Panc1 (cell line): ENCODE measurements at regions not wholly inside any gene's neighbourhood (a gene's known extent, or its start where the extent isn't known, plus 50 kb on each side); places are given as distances from the start of the nearest gene placed in this dataset.

Experiments used
- ATAC-seq: fragments of 200-7000 bp; cut with Tn5 transposase; 2 replicates; pipeline ENCODE4 v1.9.1; 2020; ENCODE audit warnings: mild to moderate bottlenecking, moderate library complexity
- BruUV-seq: library from RNA; stranded (reverse); fragments of 400-500 nt; replicated peaks from 2 replicates; lab custom pipeline; 2021; lab: Mats Ljungman, UMichigan
- CTCF ChIA-PET: fragments of 300-600 bp; sonication (Branson Sonifier 250); formaldehyde crosslinking; loops from one replicate; lab custom pipeline; 2022; ENCODE audit warnings: antibody characterized with exemption; lab: Charles Lee
- POLR2A ChIA-PET: fragments of 300-600 bp; sonication (Branson Sonifier 250); formaldehyde crosslinking; loops from one replicate; lab custom pipeline; 2022; ENCODE audit warnings: antibody characterized with exemption; lab: Charles Lee
- DNase-seq: peaks from one replicate; pipeline ENCODE4 v3.0.0-alpha.2; 2010; ENCODE audit warnings: low read depth, low spot score
- H3K27ac ChIP-seq: 2 replicates; pipeline ENCODE4 v1.5.1; 2011; ENCODE audit warnings: mild to moderate bottlenecking, low read length, inconsistent platforms
- H3K27me3 ChIP-seq: fragments of 200-500 bp; sonication (Bioruptor generic); 2 replicates; pipeline ENCODE4 v1.6.0; 2014; ENCODE audit warnings: low read length, inconsistent platforms; ENCODE audit not compliant: control insufficient read depth, insufficient read depth
- H3K36me3 ChIP-seq: fragments of 200-500 bp; sonication (Bioruptor generic); 2 replicates; pipeline ENCODE4 v1.5.1; 2014; ENCODE audit warnings: inconsistent platforms, mild to moderate bottlenecking, low read length, moderate library complexity; ENCODE audit not compliant: control insufficient read depth, insufficient read depth
- H3K4me1 ChIP-seq: 2 replicates; pipeline ENCODE4 v1.5.1; 2011; ENCODE audit warnings: inconsistent platforms, mild to moderate bottlenecking, low read length, moderate library complexity; ENCODE audit not compliant: control insufficient read depth, insufficient read depth
- H3K4me3 ChIP-seq, 2 experiments: 2 replicates each; pipeline ENCODE4 v1.5.1; 2011 to 2012; ENCODE audit warnings: low read depth in 2 of 2, low read length in 2 of 2, mild to moderate bottlenecking in 2 of 2, inconsistent platforms in 1 of 2, moderate library complexity in 1 of 2
- H3K9me3 ChIP-seq: fragments of 200-500 bp; sonication (Bioruptor generic); 2 replicates; pipeline ENCODE4 v1.5.1; 2014; ENCODE audit warnings: low read depth, mild to moderate bottlenecking, inconsistent platforms, low read length, moderate library complexity; ENCODE audit not compliant: control insufficient read depth, insufficient read depth
- CTCF ChIP-seq: fragments of 450-650 bp; IDR thresholded peaks from 2 replicates; pipeline ENCODE4 v1.5.1; 2017; ENCODE audit warnings: mild to moderate bottlenecking
- POLR2AphosphoS5 ChIP-seq: IDR thresholded peaks from 2 replicates; pipeline ENCODE4 v1.6.1; 2012; ENCODE audit warnings: mild to moderate bottlenecking, low read depth, low read length, moderate library complexity
- REST ChIP-seq, 2 experiments: IDR thresholded peaks; 2 replicates each; pipeline ENCODE4 v1.6.1; 2011 to 2012; ENCODE audit warnings: low read depth in 2 of 2, control low read depth in 1 of 2, low read length in 1 of 2, mild to moderate bottlenecking in 1 of 2, moderate library complexity in 1 of 2; ENCODE audit not compliant: insufficient read depth in 1 of 2
- SIN3A ChIP-seq: IDR thresholded peaks from 2 replicates; pipeline ENCODE4 v1.6.1; 2012; ENCODE audit warnings: low read depth, mild to moderate bottlenecking, low read length, moderate library complexity, borderline replicate concordance; ENCODE audit not compliant: insufficient read depth
- TCF7L2 ChIP-seq: IDR thresholded peaks from 2 replicates; pipeline ENCODE4 v1.6.1; 2011; ENCODE audit warnings: mild to moderate bottlenecking, low read depth, low read length, inconsistent platforms
- in situ Hi-C: cut with HindIII; loops from 2 replicates; pipeline ENCODE4 v1.10.0; 2016; ENCODE audit warnings: low sequenced_read_pairs, low pct_unique_long_range_greater_than_20kb
- intact Hi-C: fragments of 100-400 bp; cut with micrococcal nuclease; formaldehyde crosslinking; loops from one replicate; pipeline ENCODE4 v1.10.0; 2022; ENCODE audit not compliant: unreplicated experiment

DNA sequence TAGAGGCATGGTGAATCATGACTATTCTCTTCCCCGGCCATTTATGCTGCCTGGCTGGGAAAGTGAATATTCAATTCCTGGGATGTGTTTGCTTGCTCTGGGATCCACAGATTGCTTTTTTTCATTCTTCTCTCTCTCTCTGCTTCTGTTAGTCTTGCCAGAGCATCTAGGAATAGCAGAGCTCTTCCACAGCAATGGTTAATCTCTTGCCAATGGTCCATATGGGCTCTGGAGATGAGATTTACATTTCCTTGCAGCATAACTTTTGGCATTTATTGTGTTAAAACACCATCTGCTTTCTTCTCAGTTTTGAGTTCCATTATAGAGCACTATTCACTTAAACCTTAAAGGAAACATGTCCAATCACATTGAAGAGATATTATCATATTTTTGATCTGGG lies 59.2 kb upstream of the GUCY1A1 start:
- ATAC-seq (no peak), DNase-seq (no peak)
- Histone ChIP-seq H3K4me1 (no peaks in the 10 kb centered on the region), H3K9me3 (no peaks in the 10 kb centered on the region), H3K36me3 (no peaks in the 10 kb centered on the region), H3K4me3 (no peak overlapping the region), H3K27ac (no peak overlapping the region), H3K27me3 (no peaks in the 10 kb centered on the region)
- POLR2A ChIA-PET: no interaction called here
- in situ Hi-C loops (no loop called here), intact Hi-C loops (no loop called here)
- CTCF ChIA-PET: no interaction called here
- TF ChIP-seq POLR2AphosphoS5 (no peak), TCF7L2 (no peak), SIN3A (no peak), CTCF (no peak), REST (IDR thresholded peaks at IDR 0.05; ENCODE audit: insufficient read depth in 1 of 2, low read depth in 2 of 2, low read length in 1 of 2) (no peak)
- no TSS peak for BruUV-seq

GRCh38 chr4:155604718-155605626 lies 61.7 kb upstream of the GUCY1A1 start:
- H3K27ac ChIP-seq: no peak overlapping the region
- ATAC-seq (no peak), DNase-seq (no peak)
- intact Hi-C loops: no loop called here
- no peaks in the 10 kb centered on the region for H3K27me3 ChIP-seq
- BruUV-seq: no TSS peak
- H3K36me3 ChIP-seq: no peaks in the 10 kb centered on the region
- H3K4me3 ChIP-seq: no peak overlapping the region
- no peak for TF ChIP-seq SIN3A
- no peak for TF ChIP-seq CTCF
- no peak for TF ChIP-seq POLR2AphosphoS5
- no peak for TF ChIP-seq TCF7L2
- no peaks in the 10 kb centered on the region for H3K4me1 ChIP-seq
- in situ Hi-C loops: no loop called here
- no peaks in the 10 kb centered on the region for H3K9me3 ChIP-seq
- ChIA-PET CTCF (no interaction called here), POLR2A (no interaction called here)
